ENCODE measurements at regions not wholly inside any gene's neighbourhood (a gene's known extent, or its start where the extent isn't known, plus 50 kb on each side); places are given as distances from the start of the nearest gene placed in this dataset.

DNA sequence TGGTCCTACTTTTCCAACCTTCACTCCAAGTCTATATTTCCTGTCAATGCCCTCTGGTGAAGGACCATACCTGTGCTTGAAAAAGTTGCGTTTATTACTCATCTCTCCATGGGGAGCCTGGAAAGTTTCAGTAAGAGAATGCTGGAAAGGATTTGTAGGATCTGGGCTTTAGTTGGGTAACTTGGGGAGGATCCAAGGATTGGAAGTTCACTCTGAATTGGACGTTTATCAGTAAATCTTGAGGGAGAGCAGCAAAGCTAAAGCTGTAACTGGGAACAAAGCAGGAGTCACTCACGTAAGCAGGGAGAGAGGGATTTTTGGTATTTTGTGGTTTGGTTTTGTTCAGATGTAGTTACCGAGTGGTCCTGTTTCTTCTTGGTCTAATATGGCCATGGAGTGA, 51.4 kb upstream of the NPVF start:
- TF ChIP-seq POLR2A (IDR thresholded peaks at IDR 0.05; ENCODE audit: low read length) (no peak), GATA1 (IDR thresholded peaks at IDR 0.05; ENCODE audit: low read depth, low read length) (no peak)

All from erythroblast (primary cell).